ENCODE measurements at regions not wholly inside any gene's neighbourhood (a gene's known extent, or its start where the extent isn't known, plus 50 kb on each side); places are given as distances from the start of the nearest gene placed in this dataset.

- Histone ChIP-seq H3K4me3 (no peak overlapping the region), H3K4me1 (no peaks in the 10 kb centered on the region), H3K9me3 (no peaks in the 10 kb centered on the region), H3K27ac (no peak overlapping the region), H3K27me3 (no peaks in the 10 kb centered on the region), H3K36me3 (ENCODE audit: low read depth, missing control alignments) (no peaks in the 10 kb centered on the region)
- no peak for DNase-seq
- TF ChIP-seq POLR2A (IDR thresholded peaks at IDR 0.05) (no peak), CTCF (IDR thresholded peaks at IDR 0.05) (no peak)
- WGBS, 2 donors = 92 to 97% methylated on average over 4 of the region's 4 CpGs
- intact Hi-C loops (cut with DNase I; ENCODE audit: low total_unique reads) = no loop called here
Observed at GRCh38 chr2:149901231-149901859, 313.8 kb upstream of the MMADHC start.

GRCh38 chr2:149899390-149899789 is 311.8 kb upstream of the MMADHC start:
- TF ChIP-seq POLR2A (IDR thresholded peaks at IDR 0.05) = no peak
- TF ChIP-seq CTCF (IDR thresholded peaks at IDR 0.05) = no peak
- no peak for DNase-seq
- Histone ChIP-seq H3K4me1 (no peaks in the 10 kb centered on the region), H3K27ac (no peak overlapping the region), H3K27me3 (no peaks in the 10 kb centered on the region), H3K4me3 (no peak overlapping the region), H3K36me3 (ENCODE audit: low read depth, missing control alignments) (no peaks in the 10 kb centered on the region), H3K9me3 (no peaks in the 10 kb centered on the region)
- WGBS, 2 donors = 75 to 83% methylated on average over 2 of the region's 2 CpGs
- intact Hi-C loops (cut with DNase I; ENCODE audit: low total_unique reads) = no loop called here

GRCh38 chr2:149894760-149895159 is 307.2 kb upstream of the MMADHC start:
- Histone ChIP-seq H3K4me1 (no peaks in the 10 kb centered on the region), H3K4me3 (no peak overlapping the region), H3K9me3 (no peaks in the 10 kb centered on the region), H3K36me3 (ENCODE audit: low read depth, missing control alignments) (no peaks in the 10 kb centered on the region), H3K27me3 (no peaks in the 10 kb centered on the region), H3K27ac (no peak overlapping the region)
- DNase-seq = no peak
- WGBS, 2 donors = 86 to 92% methylated on average over 5 of the region's 5 CpGs
- intact Hi-C loops (cut with DNase I; ENCODE audit: low total_unique reads) = no loop called here
- no peak for TF ChIP-seq CTCF (IDR thresholded peaks at IDR 0.05)
- TF ChIP-seq POLR2A (IDR thresholded peaks at IDR 0.05) = no peak

- intact Hi-C loops (cut with DNase I; ENCODE audit: low total_unique reads) = no loop called here
- WGBS, 2 donors = 58 to 77% methylated on average over 1 of the region's 1 CpG
Observed at GRCh38 chr2:149894226-149894625, 306.7 kb upstream of the MMADHC start.

More at GRCh38 chr2:149894226-149894625, 306.7 kb upstream of the MMADHC start:
- Histone ChIP-seq H3K27ac (no peak overlapping the region), H3K27me3 (no peaks in the 10 kb centered on the region), H3K4me1 (no peaks in the 10 kb centered on the region), H3K36me3 (ENCODE audit: low read depth, missing control alignments) (no peaks in the 10 kb centered on the region), H3K9me3 (no peaks in the 10 kb centered on the region), H3K4me3 (no peak overlapping the region)
- no peak for DNase-seq
- TF ChIP-seq CTCF (IDR thresholded peaks at IDR 0.05) (no peak), POLR2A (IDR thresholded peaks at IDR 0.05) (no peak)
